ENCODE measurements at regions not wholly inside any gene's neighbourhood (a gene's known extent, or its start where the extent isn't known, plus 50 kb on each side); places are given as distances from the start of the nearest gene placed in this dataset.

GRCh38 chr20:20765696-20766365, 53.4 kb upstream of the RALGAPA2 start:
- no peak overlapping the region for H3K9ac ChIP-seq (ENCODE audit: low read length)
- H3K27ac ChIP-seq (ENCODE audit: low read length) = no peak overlapping the region
- H3K4me3 ChIP-seq (ENCODE audit: low read length) = no peak overlapping the region
- H3K27me3 ChIP-seq (ENCODE audit: low read length) = no peaks in the 10 kb centered on the region
- H3K36me3 ChIP-seq (ENCODE audit: insufficient read depth, low read length) = no peaks in the 10 kb centered on the region
- H3K4me1 ChIP-seq (ENCODE audit: low read length) = no peaks in the 10 kb centered on the region
- no peaks in the 10 kb centered on the region for H4K20me1 ChIP-seq (ENCODE audit: insufficient read depth, low read depth, low read length)
- no peaks in the 10 kb centered on the region for H3K9me2 ChIP-seq (replicated peaks; ENCODE audit: insufficient read depth, low read length)
- no peaks in the 10 kb centered on the region for H3K79me2 ChIP-seq (ENCODE audit: low read length)
- no peak overlapping the region for H2AFZ ChIP-seq (ENCODE audit: low read length)
- DNase-seq = no peak
- H3K4me2 ChIP-seq (ENCODE audit: low read depth, low read length, poor library complexity, severe bottlenecking) = no peak overlapping the region
- H3K9me3 ChIP-seq (ENCODE audit: low read length) = no peaks in the 10 kb centered on the region

GRCh38 chr20:20763650-20764049, 51.2 kb upstream of the RALGAPA2 start:
- Histone ChIP-seq H3K9me3 (ENCODE audit: low read length) (no peaks in the 10 kb centered on the region), H3K79me2 (ENCODE audit: low read length) (no peaks in the 10 kb centered on the region), H2AFZ (ENCODE audit: low read length) (no peak overlapping the region), H3K9ac (ENCODE audit: low read length) (no peak overlapping the region), H4K20me1 (ENCODE audit: insufficient read depth, low read depth, low read length) (no peaks in the 10 kb centered on the region), H3K27ac (ENCODE audit: low read length) (no peak overlapping the region), H3K4me1 (ENCODE audit: low read length) (no peaks in the 10 kb centered on the region), H3K36me3 (ENCODE audit: insufficient read depth, low read length) (no peaks in the 10 kb centered on the region), H3K9me2 (replicated peaks; ENCODE audit: insufficient read depth, low read length) (no peaks in the 10 kb centered on the region), H3K4me3 (ENCODE audit: low read length) (no peak overlapping the region), H3K27me3 (ENCODE audit: low read length) (no peaks in the 10 kb centered on the region), H3K4me2 (ENCODE audit: low read depth, low read length, poor library complexity, severe bottlenecking) (no peak overlapping the region)
- no peak for DNase-seq

Measured in Karpas-422 (cell line).